ENCODE measurements at regions not wholly inside any gene's neighbourhood (a gene's known extent, or its start where the extent isn't known, plus 50 kb on each side); places are given as distances from the start of the nearest gene placed in this dataset.

GRCh38 chr6:113648698-113649097 is 208.4 kb upstream of the MARCKS start:
- TF ChIP-seq CTCF (IDR thresholded peaks at IDR 0.05; ENCODE audit: insufficient read depth, low read depth, low read length) = no peak
- TF ChIP-seq EZH2 (IDR thresholded peaks at IDR 0.05; ENCODE audit: insufficient read depth, low read length) = no peak
